GM12873 (cell line): ENCODE measurements at regions not wholly inside any gene's neighbourhood (a gene's known extent, or its start where the extent isn't known, plus 50 kb on each side); places are given as distances from the start of the nearest gene placed in this dataset.

Source experiments
- CTCF ChIP-seq: IDR thresholded peaks from 2 replicates; pipeline ENCODE4 v1.5.1; 2012; ENCODE audit warnings: low read depth, mild to moderate bottlenecking, moderate library complexity, low read length, control low read depth; ENCODE audit not compliant: insufficient read depth; ENCODE audit errors: missing control alignments

GRCh38 chr3:102676424-102676823 is 241.6 kb downstream of the ZPLD1 start:
- TF ChIP-seq CTCF = no peak

- no peak for TF ChIP-seq CTCF
These were observed 247.9 kb downstream of the ZPLD1 start for GRCh38 chr3:102682741-102683140.

GRCh38 chr3:102686792-102687191 is 252.0 kb downstream of the ZPLD1 start:
- no peak for TF ChIP-seq CTCF

- TF ChIP-seq CTCF = no peak
These were observed 253.2 kb downstream of the ZPLD1 start for GRCh38 chr3:102687851-102688555.

GRCh38 chr3:102688556-102688930 is 253.7 kb downstream of the ZPLD1 start:
- TF ChIP-seq CTCF = no peak

- TF ChIP-seq CTCF = no peak
These were observed 256.7 kb downstream of the ZPLD1 start for GRCh38 chr3:102691507-102691906.

- TF ChIP-seq CTCF = no peak
These were observed 264.4 kb downstream of the ZPLD1 start for GRCh38 chr3:102699104-102699818.
